Astrocyte of the cerebellum (primary cell): ENCODE measurements at regions not wholly inside any gene's neighbourhood (a gene's known extent, or its start where the extent isn't known, plus 50 kb on each side); places are given as distances from the start of the nearest gene placed in this dataset.

Experiments used
- DNase-seq: peaks from one replicate; pipeline ENCODE4 v3.0.0-alpha.2; 2011; ENCODE audit warnings: low read depth
- H3K4me3 ChIP-seq: 2 replicates; pipeline ENCODE4 v1.5.1; 2011; ENCODE audit warnings: mild to moderate bottlenecking, low read depth, low read length, moderate library complexity
- in situ Hi-C: cut with HindIII; loops from 2 replicates; pipeline ENCODE4 v1.10.0; 2017; ENCODE audit warnings: low sequenced_read_pairs
- TF ChIP-seq, protein P1 (sequence below): IDR thresholded peaks from 2 replicates; pipeline ENCODE4 v1.5.1; 2012; ENCODE audit warnings: low read length, low read depth, moderate library complexity, mild to moderate bottlenecking; ENCODE audit errors: missing control alignments

DNA sequence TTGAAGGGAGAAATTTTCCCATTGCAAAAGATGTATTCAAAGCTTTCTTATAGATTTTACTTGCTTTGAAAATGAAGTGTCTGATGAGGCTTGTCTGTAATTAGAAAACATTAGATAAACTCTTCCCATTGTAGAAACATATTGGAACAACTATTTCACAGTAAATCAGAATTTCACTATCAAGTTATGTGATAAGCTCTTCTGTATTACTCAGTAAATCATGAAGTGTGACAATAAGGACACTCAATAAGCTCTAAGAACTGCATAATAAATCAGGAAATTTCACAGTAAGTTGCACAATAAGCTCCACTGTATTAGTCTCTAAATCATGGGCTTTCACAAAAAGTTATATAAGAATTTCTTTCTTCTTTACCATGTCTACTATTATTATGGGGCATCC, 1546.6 kb downstream of the SLITRK5 start:
- no peak overlapping the region for H3K4me3 ChIP-seq
- TF ChIP-seq, protein P1, sequence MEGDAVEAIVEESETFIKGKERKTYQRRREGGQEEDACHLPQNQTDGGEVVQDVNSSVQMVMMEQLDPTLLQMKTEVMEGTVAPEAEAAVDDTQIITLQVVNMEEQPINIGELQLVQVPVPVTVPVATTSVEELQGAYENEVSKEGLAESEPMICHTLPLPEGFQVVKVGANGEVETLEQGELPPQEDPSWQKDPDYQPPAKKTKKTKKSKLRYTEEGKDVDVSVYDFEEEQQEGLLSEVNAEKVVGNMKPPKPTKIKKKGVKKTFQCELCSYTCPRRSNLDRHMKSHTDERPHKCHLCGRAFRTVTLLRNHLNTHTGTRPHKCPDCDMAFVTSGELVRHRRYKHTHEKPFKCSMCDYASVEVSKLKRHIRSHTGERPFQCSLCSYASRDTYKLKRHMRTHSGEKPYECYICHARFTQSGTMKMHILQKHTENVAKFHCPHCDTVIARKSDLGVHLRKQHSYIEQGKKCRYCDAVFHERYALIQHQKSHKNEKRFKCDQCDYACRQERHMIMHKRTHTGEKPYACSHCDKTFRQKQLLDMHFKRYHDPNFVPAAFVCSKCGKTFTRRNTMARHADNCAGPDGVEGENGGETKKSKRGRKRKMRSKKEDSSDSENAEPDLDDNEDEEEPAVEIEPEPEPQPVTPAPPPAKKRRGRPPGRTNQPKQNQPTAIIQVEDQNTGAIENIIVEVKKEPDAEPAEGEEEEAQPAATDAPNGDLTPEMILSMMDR, result no peak
- in situ Hi-C loops, result no loop called here
- no peak for DNase-seq

GRCh38 chr13:89221557-89222158, 1550.5 kb downstream of the SLITRK5 start:
- TF ChIP-seq, protein P1, result no peak
- no peak overlapping the region for H3K4me3 ChIP-seq
- DNase-seq, result no peak
- in situ Hi-C loops, result no loop called here

DNA sequence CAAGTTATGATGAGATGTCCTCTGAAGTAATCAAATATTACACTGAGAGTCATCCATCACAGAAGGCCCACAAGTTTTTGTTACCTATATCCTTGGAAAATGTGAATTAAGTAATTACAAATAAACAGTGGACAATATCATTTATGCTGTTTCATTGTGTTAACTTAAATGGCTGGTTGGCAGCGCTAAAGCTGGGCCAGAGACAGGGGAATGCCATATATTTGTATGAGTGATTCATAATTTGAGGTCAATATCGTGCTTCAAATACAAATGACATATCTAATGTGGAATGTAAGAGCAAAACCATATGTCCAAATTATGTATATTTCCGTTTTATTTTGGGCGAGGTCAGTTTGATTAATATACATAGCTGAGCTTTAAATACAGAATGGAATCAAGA, 1556.2 kb downstream of the SLITRK5 start:
- H3K4me3 ChIP-seq, result no peak overlapping the region
- TF ChIP-seq, protein P1, result no peak
- DNase-seq, result no peak
- in situ Hi-C loops, result no loop called here

- in situ Hi-C loops, result no loop called here
- TF ChIP-seq, protein P1, result no peak
- no peak for DNase-seq
- no peak overlapping the region for H3K4me3 ChIP-seq
Observed at GRCh38 chr13:89238496-89238895, 1567.3 kb downstream of the SLITRK5 start.

DNA sequence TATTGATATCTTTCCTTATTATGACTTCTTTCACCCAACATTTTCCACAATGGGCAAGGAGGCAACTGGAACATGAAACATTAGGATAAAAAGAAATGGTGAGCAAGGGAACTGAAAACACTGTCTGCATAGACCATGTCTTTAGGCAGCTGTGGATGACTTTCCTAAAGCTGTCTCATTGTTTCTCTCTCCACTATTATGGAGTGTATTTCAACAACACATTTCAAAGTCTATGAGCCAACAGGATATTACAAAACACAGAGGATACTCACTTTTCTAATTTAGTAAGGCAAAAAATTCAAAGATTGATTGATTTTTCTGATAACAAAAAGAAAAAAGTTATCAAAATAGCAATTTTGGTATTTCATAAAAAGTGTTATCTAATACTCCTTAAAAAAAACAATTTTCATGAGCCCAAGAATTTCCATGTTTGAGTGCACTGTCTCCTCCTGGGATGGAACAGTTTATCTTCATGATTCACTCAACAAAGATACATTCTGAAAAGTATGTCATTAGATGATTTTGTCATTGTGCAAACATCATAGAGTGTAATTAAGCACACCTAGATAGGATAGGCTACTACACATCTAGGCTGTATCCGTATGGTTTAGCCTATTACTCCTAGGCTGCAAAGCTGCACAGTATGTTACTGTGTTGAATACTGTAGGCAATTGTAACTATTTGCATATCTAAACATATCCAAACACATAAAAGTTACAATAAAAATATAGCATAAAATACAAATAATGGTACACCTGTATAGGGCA, 1568.4 kb downstream of the SLITRK5 start:
- in situ Hi-C loops, result no loop called here
- TF ChIP-seq, protein P1, result no peak
- DNase-seq, result no peak
- no peak overlapping the region for H3K4me3 ChIP-seq

DNA sequence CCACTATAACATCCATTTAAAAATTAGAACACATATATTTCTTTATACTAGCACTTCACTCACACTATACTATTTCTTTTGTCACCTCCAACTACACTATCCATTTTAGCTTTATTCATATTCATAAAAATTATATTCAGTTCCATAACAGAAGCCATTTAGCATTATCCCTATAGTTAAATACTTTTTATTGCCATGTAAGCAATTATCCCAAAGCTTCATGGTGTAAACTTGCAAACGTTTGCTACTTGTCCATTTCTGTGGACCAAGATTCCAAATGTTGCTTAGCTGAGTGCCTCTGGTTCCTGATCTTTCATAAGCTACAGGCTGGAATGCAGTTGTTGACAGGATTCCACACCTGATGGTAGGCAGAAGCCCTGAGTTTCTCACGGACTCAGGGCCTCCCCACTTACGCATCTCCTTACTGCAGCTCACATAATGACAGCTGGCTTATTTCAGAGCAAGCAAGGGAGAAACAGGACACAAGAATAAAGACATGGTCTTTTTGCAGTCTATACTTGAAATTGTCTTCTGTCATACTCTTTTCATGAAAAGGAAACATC, 1584.8 kb downstream of the SLITRK5 start:
- no peak overlapping the region for H3K4me3 ChIP-seq
- in situ Hi-C loops, result no loop called here
- TF ChIP-seq, protein P1, result no peak
- no peak for DNase-seq
